ENCODE measurements at regions not wholly inside any gene's neighbourhood (a gene's known extent, or its start where the extent isn't known, plus 50 kb on each side); places are given as distances from the start of the nearest gene placed in this dataset.

- TF ChIP-seq USF1 (CRISPR knock-in tag; IDR thresholded peaks at IDR 0.05): no peak
- TF ChIP-seq CTCF (IDR thresholded peaks at IDR 0.05): no peak
- TF ChIP-seq ZNF532 (CRISPR knock-in tag; IDR thresholded peaks at IDR 0.05; ENCODE audit: borderline replicate concordance): no peak
- TF ChIP-seq ZNF512 (CRISPR knock-in tag; IDR thresholded peaks at IDR 0.05; ENCODE audit: borderline replicate concordance): no peak
- no peak for TF ChIP-seq HMGXB4 (CRISPR knock-in tag; IDR thresholded peaks at IDR 0.05)
Observed at GRCh38 chr14:85016496-85016895, 513.4 kb upstream of the FLRT2 start.

All from WTC11 (cell line).